ENCODE measurements at regions not wholly inside any gene's neighbourhood (a gene's known extent, or its start where the extent isn't known, plus 50 kb on each side); places are given as distances from the start of the nearest gene placed in this dataset.
"Not testable (repeated sequence)": the region's sequence is repeated elsewhere in the genome, so short reads cannot be mapped to it uniquely, and the experiment has no call there.

GRCh38 chr1:120531455-120531854 is 116.6 kb downstream of the NBPF8 start:
- WGBS (ENCODE audit: insufficient coverage), result 100% methylated on average over 1 of the region's 3 CpGs

GRCh38 chr1:120534361-120535047 is 119.7 kb downstream of the NBPF8 start:
- H3K4me1 ChIP-seq (ENCODE audit: control insufficient read depth, insufficient read depth, low read length); intact Hi-C loops (cut with micrococcal nuclease); H3K27ac ChIP-seq (ENCODE audit: low read length); H3K9me3 Mint-ChIP-seq; H3K9me3 ChIP-seq (ENCODE audit: control insufficient read depth, insufficient read depth, low read length); H3K27me3 ChIP-seq (ENCODE audit: control insufficient read depth, insufficient read depth, low read length); H3K27me3 Mint-ChIP-seq (ENCODE audit: low read depth in 2 of 2); H3K36me3 Mint-ChIP-seq; H3K4me3 ChIP-seq (ENCODE audit: low read length); H3K36me3 ChIP-seq (ENCODE audit: control insufficient read depth, insufficient read depth, low read length): not testable (repeated sequence)
- Mint-ChIP-seq H3K4me1 (peaks cover 5 to 11% of the 10 kb centered on the region in 2 donors), H3K4me3 (peak overlapping the region; percentile 56), H3K27ac (peak overlapping the region; percentile 40 to 67)
- DNase-seq, result peak in 1 of 2 donors; percentile 47
- no CpG with 5 or more reads among the region's 2 CpGs for WGBS (ENCODE audit: insufficient coverage)
- ATAC-seq, result peak in 2 of 3 donors; percentile 35 to 62

More at GRCh38 chr1:120531455-120531854, 116.6 kb downstream of the NBPF8 start:
- H3K9me3 Mint-ChIP-seq; H3K4me3 ChIP-seq (ENCODE audit: low read length); ATAC-seq; H3K36me3 ChIP-seq (ENCODE audit: control insufficient read depth, insufficient read depth, low read length); intact Hi-C loops (cut with micrococcal nuclease); H3K27ac Mint-ChIP-seq; H3K4me3 Mint-ChIP-seq; DNase-seq; H3K9me3 ChIP-seq (ENCODE audit: control insufficient read depth, insufficient read depth, low read length); H3K27me3 ChIP-seq (ENCODE audit: control insufficient read depth, insufficient read depth, low read length); H3K27me3 Mint-ChIP-seq (ENCODE audit: low read depth in 2 of 2); H3K4me1 ChIP-seq (ENCODE audit: control insufficient read depth, insufficient read depth, low read length); H3K27ac ChIP-seq (ENCODE audit: low read length); H3K36me3 Mint-ChIP-seq: not testable (repeated sequence)
- H3K4me1 Mint-ChIP-seq, result peaks cover 5 to 11% of the 10 kb centered on the region in 2 donors

GRCh38 chr1:120535052-120535451 is 120.2 kb downstream of the NBPF8 start:
- Mint-ChIP-seq H3K4me3 (peak overlapping the region; percentile 56), H3K4me1 (peaks cover 5 to 11% of the 10 kb centered on the region in 2 donors), H3K27ac (peak overlapping the region; percentile 40 to 67)
- intact Hi-C loops (cut with micrococcal nuclease); H3K36me3 ChIP-seq (ENCODE audit: control insufficient read depth, insufficient read depth, low read length); H3K27me3 Mint-ChIP-seq (ENCODE audit: low read depth in 2 of 2); H3K4me3 ChIP-seq (ENCODE audit: low read length); H3K27me3 ChIP-seq (ENCODE audit: control insufficient read depth, insufficient read depth, low read length); H3K9me3 Mint-ChIP-seq; H3K9me3 ChIP-seq (ENCODE audit: control insufficient read depth, insufficient read depth, low read length); H3K36me3 Mint-ChIP-seq; H3K4me1 ChIP-seq (ENCODE audit: control insufficient read depth, insufficient read depth, low read length): not testable (repeated sequence)
- peak overlapping the region; percentile 50 for H3K27ac ChIP-seq (ENCODE audit: low read length)
- WGBS (ENCODE audit: insufficient coverage), result no CpG with 5 or more reads among the region's 1 CpG
- peak in 1 of 3 donors; percentile 48 for ATAC-seq
- DNase-seq, result peak in 1 of 2 donors; percentile 27

GRCh38 chr1:120541394-120541793 is 126.6 kb downstream of the NBPF8 start:
- H3K27ac Mint-ChIP-seq; H3K27me3 ChIP-seq (ENCODE audit: control insufficient read depth, insufficient read depth, low read length); H3K4me3 Mint-ChIP-seq; H3K9me3 ChIP-seq (ENCODE audit: control insufficient read depth, insufficient read depth, low read length); ATAC-seq; H3K27ac ChIP-seq (ENCODE audit: low read length); H3K27me3 Mint-ChIP-seq (ENCODE audit: low read depth in 2 of 2); H3K4me1 Mint-ChIP-seq; H3K9me3 Mint-ChIP-seq; H3K36me3 Mint-ChIP-seq; H3K4me3 ChIP-seq (ENCODE audit: low read length); H3K36me3 ChIP-seq (ENCODE audit: control insufficient read depth, insufficient read depth, low read length); intact Hi-C loops (cut with micrococcal nuclease); H3K4me1 ChIP-seq (ENCODE audit: control insufficient read depth, insufficient read depth, low read length); DNase-seq: not testable (repeated sequence)
- WGBS (ENCODE audit: insufficient coverage), result no CpG with 5 or more reads among the region's 5 CpGs

- H3K9me3 Mint-ChIP-seq; H3K4me3 ChIP-seq (ENCODE audit: low read length); H3K36me3 Mint-ChIP-seq; H3K4me3 Mint-ChIP-seq; DNase-seq; H3K27me3 Mint-ChIP-seq (ENCODE audit: low read depth in 2 of 2); H3K27me3 ChIP-seq (ENCODE audit: control insufficient read depth, insufficient read depth, low read length); H3K27ac Mint-ChIP-seq; ATAC-seq; intact Hi-C loops (cut with micrococcal nuclease); H3K36me3 ChIP-seq (ENCODE audit: control insufficient read depth, insufficient read depth, low read length); H3K9me3 ChIP-seq (ENCODE audit: control insufficient read depth, insufficient read depth, low read length); H3K4me1 Mint-ChIP-seq; H3K27ac ChIP-seq (ENCODE audit: low read length); H3K4me1 ChIP-seq (ENCODE audit: control insufficient read depth, insufficient read depth, low read length): not testable (repeated sequence)
- WGBS (ENCODE audit: insufficient coverage), result no CpG with 5 or more reads among the region's 2 CpGs
Observed at GRCh38 chr1:120542365-120542764, 127.5 kb downstream of the NBPF8 start.

- ATAC-seq; H3K9me3 ChIP-seq (ENCODE audit: control insufficient read depth, insufficient read depth, low read length); H3K4me1 Mint-ChIP-seq; H3K9me3 Mint-ChIP-seq; H3K27ac Mint-ChIP-seq; H3K27me3 ChIP-seq (ENCODE audit: control insufficient read depth, insufficient read depth, low read length); intact Hi-C loops (cut with micrococcal nuclease); H3K36me3 Mint-ChIP-seq; H3K36me3 ChIP-seq (ENCODE audit: control insufficient read depth, insufficient read depth, low read length); H3K27me3 Mint-ChIP-seq (ENCODE audit: low read depth in 2 of 2); H3K27ac ChIP-seq (ENCODE audit: low read length); H3K4me1 ChIP-seq (ENCODE audit: control insufficient read depth, insufficient read depth, low read length); H3K4me3 Mint-ChIP-seq; H3K4me3 ChIP-seq (ENCODE audit: low read length); DNase-seq: not testable (repeated sequence)
- whole genome bisulfite sequencing (ENCODE audit: insufficient coverage), result no CpG with 5 or more reads among the region's 2 CpGs
Observed at GRCh38 chr1:120542940-120543339, 128.1 kb downstream of the NBPF8 start.

Data from natural killer cell (primary cell).